ENCODE measurements at regions not wholly inside any gene's neighbourhood (a gene's known extent, or its start where the extent isn't known, plus 50 kb on each side); places are given as distances from the start of the nearest gene placed in this dataset.
"Not testable (repeated sequence)": the region's sequence is repeated elsewhere in the genome, so short reads cannot be mapped to it uniquely, and the experiment has no call there.

GRCh38 chr11:23644443-23644842 lies 784.2 kb upstream of the CCDC179 start:
- Histone ChIP-seq H3K27me3 (ENCODE audit: control insufficient read depth in 3 of 3, insufficient read depth in 3 of 3, low read depth in 1 of 3, low read length in 3 of 3) (no peaks in the 10 kb centered on the region), H2AK5ac (ENCODE audit: low read depth, low read length) (no peak overlapping the region), H4K8ac (ENCODE audit: low read depth, low read length) (no peak overlapping the region), H3K14ac (ENCODE audit: low read length) (no peak overlapping the region), H3K4me1 (ENCODE audit: control insufficient read depth in 2 of 2, insufficient read depth in 1 of 2, low read depth in 1 of 2, low read length in 2 of 2) (no peaks in the 10 kb centered on the region), H2BK12ac (ENCODE audit: low read length) (no peak overlapping the region), H4K91ac (ENCODE audit: low read depth, low read length, poor library complexity) (no peak overlapping the region), H2BK5ac (ENCODE audit: low read length) (no peak overlapping the region), H3K18ac (ENCODE audit: low read length) (no peak overlapping the region), H3K9ac (ENCODE audit: low read depth, low read length, poor library complexity) (no peak overlapping the region), H3K4me3 (ENCODE audit: low read length in 2 of 2) (no peak overlapping the region), H3K23ac (ENCODE audit: low read depth, low read length, poor library complexity) (no peak overlapping the region), H3K4ac (ENCODE audit: low read length) (no peak overlapping the region), H3K36me3 (replicated peaks in 1 of 2; ENCODE audit: control insufficient read depth in 2 of 2, insufficient read depth in 2 of 2, low read length in 2 of 2) (no peaks in the 10 kb centered on the region), H3K9me3 (replicated peaks in 1 of 2; ENCODE audit: control insufficient read depth in 2 of 2, insufficient read depth in 1 of 2, low read depth in 1 of 2, low read length in 2 of 2) (no peaks in the 10 kb centered on the region), H2BK120ac (ENCODE audit: low read depth, low read length) (no peak overlapping the region), H2BK15ac (ENCODE audit: low read length) (no peak overlapping the region), H3K79me1 (ENCODE audit: low read depth, low read length) (no peaks in the 10 kb centered on the region), H2AFZ (ENCODE audit: low read length) (no peak overlapping the region), H3K4me2 (ENCODE audit: insufficient read depth, low read length, poor library complexity, severe bottlenecking) (no peak overlapping the region), H3K27ac (replicated peaks; ENCODE audit: low read length) (no peak overlapping the region)
- DNase-seq (ENCODE audit: low spot score): no peak
- no CpG with 5 or more reads among the region's 1 CpG for WGBS, 2 donors (ENCODE audit: extremely low coverage in 2 of 2, insufficient read length in 2 of 2, insufficient replicate concordance in 1 of 2)

GRCh38 chr11:23652336-23652735 lies 792.1 kb upstream of the CCDC179 start:
- DNase-seq (ENCODE audit: low spot score); H3K18ac ChIP-seq (ENCODE audit: low read length); H2AK5ac ChIP-seq (ENCODE audit: low read depth, low read length); H3K4me1 ChIP-seq (ENCODE audit: control insufficient read depth in 2 of 2, insufficient read depth in 1 of 2, low read depth in 1 of 2, low read length in 2 of 2); H3K9me3 ChIP-seq (replicated peaks in 1 of 2; ENCODE audit: control insufficient read depth in 2 of 2, insufficient read depth in 1 of 2, low read depth in 1 of 2, low read length in 2 of 2); H3K9ac ChIP-seq (ENCODE audit: low read depth, low read length, poor library complexity); H3K4me2 ChIP-seq (ENCODE audit: insufficient read depth, low read length, poor library complexity, severe bottlenecking); H3K14ac ChIP-seq (ENCODE audit: low read length); H3K79me1 ChIP-seq (ENCODE audit: low read depth, low read length); H2BK15ac ChIP-seq (ENCODE audit: low read length); H2AFZ ChIP-seq (ENCODE audit: low read length); H3K27me3 ChIP-seq (ENCODE audit: control insufficient read depth in 3 of 3, insufficient read depth in 3 of 3, low read depth in 1 of 3, low read length in 3 of 3); H3K4me3 ChIP-seq (ENCODE audit: low read length in 2 of 2); H2BK12ac ChIP-seq (ENCODE audit: low read length); H4K91ac ChIP-seq (ENCODE audit: low read depth, low read length, poor library complexity); H4K8ac ChIP-seq (ENCODE audit: low read depth, low read length); H3K4ac ChIP-seq (ENCODE audit: low read length); H3K27ac ChIP-seq (replicated peaks; ENCODE audit: low read length); H3K23ac ChIP-seq (ENCODE audit: low read depth, low read length, poor library complexity); H3K36me3 ChIP-seq (replicated peaks in 1 of 2; ENCODE audit: control insufficient read depth in 2 of 2, insufficient read depth in 2 of 2, low read length in 2 of 2); H2BK120ac ChIP-seq (ENCODE audit: low read depth, low read length); H2BK5ac ChIP-seq (ENCODE audit: low read length): not testable (repeated sequence)
- WGBS, 2 donors (ENCODE audit: extremely low coverage in 2 of 2, insufficient read length in 2 of 2, insufficient replicate concordance in 1 of 2): no CpG with 5 or more reads among the region's 20 CpGs

DNA sequence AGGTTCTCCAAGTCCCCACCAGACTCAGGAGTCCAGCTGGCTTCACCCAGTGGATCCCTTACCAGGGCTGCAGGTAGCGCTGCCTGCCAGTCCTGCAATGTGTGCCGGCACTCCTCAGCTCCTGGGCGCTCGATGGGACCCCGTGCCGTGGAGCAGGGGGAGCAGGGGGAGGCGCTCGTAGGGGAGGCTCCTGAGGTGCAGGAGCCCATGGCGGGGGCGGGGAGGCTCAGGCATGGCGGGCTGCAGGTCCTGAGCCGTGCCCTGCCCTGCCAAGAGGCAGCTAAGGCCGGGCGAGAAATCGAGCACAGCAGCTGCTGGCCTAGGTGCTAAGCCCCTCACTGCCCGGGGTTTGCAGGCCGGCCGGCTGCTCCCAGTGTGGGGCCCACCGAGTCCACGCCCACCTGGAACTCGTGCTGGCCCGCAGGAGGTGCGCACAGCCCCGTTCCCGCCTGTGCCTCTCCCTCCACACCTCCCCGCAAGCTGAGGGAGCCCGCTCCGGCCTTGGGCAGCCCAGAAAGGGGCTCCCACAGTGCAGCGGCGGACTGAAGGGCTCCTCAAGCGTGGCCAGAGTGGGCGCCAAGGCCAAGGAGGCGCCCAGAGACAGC lies 792.9 kb upstream of the CCDC179 start:
- H3K27me3 ChIP-seq (ENCODE audit: control insufficient read depth in 3 of 3, insufficient read depth in 3 of 3, low read depth in 1 of 3, low read length in 3 of 3): no peaks in the 10 kb centered on the region
- H3K27ac ChIP-seq (replicated peaks; ENCODE audit: low read length): no peak overlapping the region
- no peak overlapping the region for H3K9ac ChIP-seq (ENCODE audit: low read depth, low read length, poor library complexity)
- peaks cover 0 to 2% of the 10 kb centered on the region in 2 donors for H3K9me3 ChIP-seq (replicated peaks in 1 of 2; ENCODE audit: control insufficient read depth in 2 of 2, insufficient read depth in 1 of 2, low read depth in 1 of 2, low read length in 2 of 2)
- no peak overlapping the region for H3K4me3 ChIP-seq (ENCODE audit: low read length in 2 of 2)
- H3K23ac ChIP-seq (ENCODE audit: low read depth, low read length, poor library complexity): peak overlapping the region; percentile 65
- H4K8ac ChIP-seq (ENCODE audit: low read depth, low read length): no peak overlapping the region
- no peak overlapping the region for H2BK120ac ChIP-seq (ENCODE audit: low read depth, low read length)
- H3K36me3 ChIP-seq (replicated peaks in 1 of 2; ENCODE audit: control insufficient read depth in 2 of 2, insufficient read depth in 2 of 2, low read length in 2 of 2): no peaks in the 10 kb centered on the region
- WGBS, 2 donors (ENCODE audit: extremely low coverage in 2 of 2, insufficient read length in 2 of 2, insufficient replicate concordance in 1 of 2): no CpG with 5 or more reads among the region's 33 CpGs
- peak overlapping the region; percentile 57 for H3K18ac ChIP-seq (ENCODE audit: low read length)
- H3K4ac ChIP-seq (ENCODE audit: low read length): no peak overlapping the region
- no peak for DNase-seq (ENCODE audit: low spot score)
- no peak overlapping the region for H2BK15ac ChIP-seq (ENCODE audit: low read length)
- H4K91ac ChIP-seq (ENCODE audit: low read depth, low read length, poor library complexity): no peak overlapping the region
- no peak overlapping the region for H2BK12ac ChIP-seq (ENCODE audit: low read length)
- no peak overlapping the region for H2AFZ ChIP-seq (ENCODE audit: low read length)
- peak overlapping the region; percentile 56 for H3K14ac ChIP-seq (ENCODE audit: low read length)
- no peak overlapping the region for H2AK5ac ChIP-seq (ENCODE audit: low read depth, low read length)
- H2BK5ac ChIP-seq (ENCODE audit: low read length): no peak overlapping the region
- no peak overlapping the region for H3K4me2 ChIP-seq (ENCODE audit: insufficient read depth, low read length, poor library complexity, severe bottlenecking)
- H3K4me1 ChIP-seq (ENCODE audit: control insufficient read depth in 2 of 2, insufficient read depth in 1 of 2, low read depth in 1 of 2, low read length in 2 of 2): no peaks in the 10 kb centered on the region
- no peaks in the 10 kb centered on the region for H3K79me1 ChIP-seq (ENCODE audit: low read depth, low read length)

GRCh38 chr11:23668324-23668723 lies 808.0 kb upstream of the CCDC179 start:
- no peak overlapping the region for H2BK120ac ChIP-seq (ENCODE audit: low read depth, low read length)
- H3K36me3 ChIP-seq (replicated peaks in 1 of 2; ENCODE audit: control insufficient read depth in 2 of 2, insufficient read depth in 2 of 2, low read length in 2 of 2): no peaks in the 10 kb centered on the region
- no peak overlapping the region for H2AFZ ChIP-seq (ENCODE audit: low read length)
- no peak overlapping the region for H4K8ac ChIP-seq (ENCODE audit: low read depth, low read length)
- no peak overlapping the region for H3K4me2 ChIP-seq (ENCODE audit: insufficient read depth, low read length, poor library complexity, severe bottlenecking)
- no peaks in the 10 kb centered on the region for H3K79me1 ChIP-seq (ENCODE audit: low read depth, low read length)
- H3K27ac ChIP-seq (replicated peaks; ENCODE audit: low read length): no peak overlapping the region
- H3K18ac ChIP-seq (ENCODE audit: low read length): no peak overlapping the region
- no peak overlapping the region for H3K9ac ChIP-seq (ENCODE audit: low read depth, low read length, poor library complexity)
- no peak overlapping the region for H3K4me3 ChIP-seq (ENCODE audit: low read length in 2 of 2)
- no peaks in the 10 kb centered on the region for H3K27me3 ChIP-seq (ENCODE audit: control insufficient read depth in 3 of 3, insufficient read depth in 3 of 3, low read depth in 1 of 3, low read length in 3 of 3)
- H2BK15ac ChIP-seq (ENCODE audit: low read length): no peak overlapping the region
- H3K4me1 ChIP-seq (ENCODE audit: control insufficient read depth in 2 of 2, insufficient read depth in 1 of 2, low read depth in 1 of 2, low read length in 2 of 2): no peaks in the 10 kb centered on the region
- no peak for DNase-seq (ENCODE audit: low spot score)
- WGBS, 2 donors (ENCODE audit: extremely low coverage in 2 of 2, insufficient read length in 2 of 2, insufficient replicate concordance in 1 of 2): no CpG with 5 or more reads among the region's 1 CpG
- H2AK5ac ChIP-seq (ENCODE audit: low read depth, low read length): no peak overlapping the region
- no peak overlapping the region for H2BK12ac ChIP-seq (ENCODE audit: low read length)
- H4K91ac ChIP-seq (ENCODE audit: low read depth, low read length, poor library complexity): no peak overlapping the region
- no peak overlapping the region for H2BK5ac ChIP-seq (ENCODE audit: low read length)
- no peak overlapping the region for H3K14ac ChIP-seq (ENCODE audit: low read length)
- H3K9me3 ChIP-seq (replicated peaks in 1 of 2; ENCODE audit: control insufficient read depth in 2 of 2, insufficient read depth in 1 of 2, low read depth in 1 of 2, low read length in 2 of 2): no peaks in the 10 kb centered on the region
- H3K4ac ChIP-seq (ENCODE audit: low read length): no peak overlapping the region
- no peak overlapping the region for H3K23ac ChIP-seq (ENCODE audit: low read depth, low read length, poor library complexity)
